Lung microvascular endothelial cell (primary cell): ENCODE measurements at regions not wholly inside any gene's neighbourhood (a gene's known extent, or its start where the extent isn't known, plus 50 kb on each side); places are given as distances from the start of the nearest gene placed in this dataset.

Experiments used
- DNase-seq, 2 donors: peaks; one replicate each; pipeline versions ENCODE4 v3.0.0 to v3.0.0-alpha.2; 2010; ENCODE audit warnings: low read depth in 2 of 2

DNA sequence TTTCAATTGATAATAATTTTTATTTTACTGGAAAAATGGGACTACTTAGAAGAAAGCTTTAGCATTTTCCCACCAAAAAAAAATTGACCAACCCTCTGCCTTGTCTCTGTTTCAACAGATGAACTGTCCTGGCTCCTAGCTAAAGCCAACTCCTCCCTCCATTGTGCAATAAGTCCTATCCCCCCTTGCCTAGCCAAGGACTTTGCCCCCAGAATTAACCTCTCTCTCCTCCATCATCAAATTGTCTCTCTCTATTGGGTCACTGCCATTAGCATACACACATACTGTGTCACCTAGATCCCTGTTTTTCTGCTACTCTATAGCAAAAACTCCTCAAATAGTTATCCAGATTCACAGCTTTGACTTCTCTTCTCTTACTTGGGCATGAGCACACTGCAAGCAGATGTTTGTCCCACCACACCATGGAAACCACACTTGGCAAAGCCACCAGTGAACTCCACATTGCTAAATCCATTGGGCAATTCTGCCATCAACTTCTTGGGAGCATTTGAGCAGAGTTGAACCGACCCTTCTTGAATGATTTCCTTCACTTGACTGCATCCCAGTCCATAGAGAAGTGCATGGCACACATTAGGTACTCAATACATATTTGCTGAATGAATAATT, 91.4 kb upstream of the NEBL start:
- no peak for DNase-seq

DNA sequence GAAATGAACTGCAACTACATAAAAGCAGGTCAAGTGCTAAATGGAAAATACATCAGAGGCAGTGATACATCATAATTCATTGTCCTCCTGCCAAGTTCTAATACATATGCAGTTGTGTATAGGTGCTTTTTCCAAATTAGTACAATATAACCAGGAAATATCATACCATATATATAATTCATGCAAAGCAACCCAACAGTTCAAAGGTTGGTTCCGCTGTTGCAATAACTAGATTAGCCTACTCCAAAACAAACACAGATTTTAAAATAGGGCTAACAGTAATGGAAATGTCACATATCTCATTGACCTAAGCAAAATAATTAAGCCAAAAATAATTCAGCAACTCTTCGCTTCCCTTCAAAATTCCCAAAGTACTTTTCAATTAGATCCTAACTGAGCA, 88.9 kb upstream of the NEBL start:
- DNase-seq, result peak in 1 of 2 donors; percentile 84

DNA sequence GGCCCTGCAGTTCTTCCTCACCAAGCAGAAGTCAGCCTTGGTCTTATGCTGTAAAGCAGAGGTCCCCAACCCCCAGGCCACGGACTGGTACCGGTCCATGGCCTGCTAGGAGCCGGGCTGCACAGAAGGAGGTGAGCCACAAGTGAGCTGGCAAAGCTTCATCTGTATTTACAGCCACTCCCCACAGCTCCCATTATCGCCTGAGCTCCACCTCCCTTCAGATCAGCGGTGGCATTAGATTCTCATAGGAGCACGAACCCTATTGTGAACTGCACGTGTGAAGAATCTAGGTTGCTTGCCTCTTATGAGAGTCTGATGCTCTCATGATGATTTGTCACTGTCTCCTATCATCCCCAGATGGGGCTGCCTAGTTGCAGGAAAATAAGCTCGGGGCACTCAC, 87.6 kb upstream of the NEBL start:
- no peak for DNase-seq

DNA sequence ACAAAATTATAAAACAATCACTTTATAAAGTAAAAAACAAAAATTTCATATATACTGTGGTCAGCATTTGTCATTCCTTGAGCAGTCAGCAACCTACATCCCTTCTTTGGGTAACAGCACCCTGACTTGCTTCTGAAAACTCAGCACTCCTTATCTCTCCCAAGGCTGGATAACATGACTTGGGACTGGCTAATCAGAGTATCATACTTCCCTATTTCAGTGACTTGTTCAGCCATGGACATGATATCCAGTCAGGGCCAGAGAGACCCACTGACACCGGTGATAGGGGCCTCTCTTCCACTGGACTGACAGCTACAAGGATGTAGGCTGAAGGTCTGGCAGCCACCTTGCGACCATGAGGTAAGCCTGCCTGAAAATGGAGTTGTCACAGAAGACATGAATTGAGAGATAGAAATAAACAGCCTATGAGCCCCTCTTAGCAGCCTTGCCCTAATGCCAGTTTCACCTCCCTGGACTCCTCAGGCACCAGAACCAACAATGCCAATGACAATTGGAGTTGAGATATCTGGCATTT, 84.4 kb upstream of the NEBL start:
- no peak for DNase-seq

DNA sequence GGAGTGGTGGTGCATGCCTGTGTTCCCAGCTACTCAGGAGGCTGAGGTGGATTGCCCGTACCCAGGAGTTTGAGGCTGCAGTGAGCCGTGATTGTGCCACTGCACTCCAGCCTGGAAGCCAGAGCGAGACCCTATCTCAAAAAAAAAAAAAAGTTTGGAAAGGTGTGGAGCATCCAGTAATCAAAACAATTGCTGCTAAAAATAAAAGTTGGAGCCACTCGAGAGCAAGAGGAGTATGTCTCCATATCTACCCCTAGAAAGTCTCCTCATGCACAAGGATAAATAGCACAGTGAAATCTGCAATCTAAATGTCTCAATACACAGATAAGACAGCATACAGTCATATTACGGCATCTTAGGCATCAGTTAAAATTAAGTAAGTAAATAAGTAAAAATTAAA, 81.5 kb upstream of the NEBL start:
- no peak for DNase-seq

DNA sequence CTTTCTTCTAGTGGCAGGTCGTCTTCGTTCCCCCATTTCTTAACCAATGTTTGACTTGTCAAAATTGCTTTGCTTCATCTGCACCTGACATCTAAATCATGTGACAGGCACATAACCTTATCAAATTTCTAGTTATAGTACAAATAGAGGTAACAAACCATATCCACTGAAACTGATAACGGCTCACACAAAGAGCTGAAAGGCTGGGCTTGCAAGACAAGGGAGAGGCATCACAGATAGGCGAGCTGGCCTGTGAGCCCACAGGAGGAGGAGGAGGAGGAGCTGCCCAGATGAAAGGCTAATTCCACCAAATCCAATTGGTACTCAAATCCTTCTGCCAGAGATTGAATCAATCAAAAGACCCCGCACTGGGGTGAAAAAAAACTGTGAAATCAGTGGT, 80.2 kb upstream of the NEBL start:
- no peak for DNase-seq

DNA sequence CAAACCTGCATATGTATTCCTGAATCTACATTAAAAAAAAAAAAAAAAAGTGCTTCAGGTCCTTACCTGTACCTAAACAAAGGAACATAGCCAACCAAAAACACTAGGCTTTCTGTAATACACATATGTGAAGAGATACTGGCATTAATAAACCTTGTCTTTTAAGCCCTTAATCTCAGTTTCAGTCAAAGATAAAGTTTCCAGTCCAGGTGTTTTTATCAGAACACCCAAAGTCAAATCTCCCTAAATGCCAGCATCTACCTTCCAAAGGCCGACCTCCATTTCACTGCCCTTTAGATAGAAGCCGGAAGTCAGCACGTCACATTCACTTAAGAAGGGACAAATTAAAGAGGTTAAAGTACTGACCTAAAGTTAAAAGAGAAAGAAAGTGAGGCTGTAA, 79.8 kb upstream of the NEBL start:
- DNase-seq, result no peak

DNA sequence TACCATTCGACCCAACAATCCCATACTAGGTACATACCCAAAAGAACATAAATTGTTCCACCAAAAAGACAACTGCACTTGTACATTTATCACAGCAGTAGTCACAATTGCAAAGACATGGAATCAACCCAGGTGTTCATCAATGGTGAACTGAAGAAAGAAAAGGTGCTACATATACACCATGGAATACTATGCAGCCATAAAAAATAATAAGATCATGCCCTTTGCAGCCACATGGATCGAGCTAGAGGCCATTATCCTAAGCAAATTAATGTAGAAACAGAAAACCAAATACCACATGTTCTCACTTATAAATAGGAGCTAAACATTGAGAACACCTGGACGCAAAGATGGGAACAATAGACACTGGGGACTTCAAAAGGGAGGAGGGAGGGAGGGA, 79.3 kb upstream of the NEBL start:
- DNase-seq, result no peak

DNA sequence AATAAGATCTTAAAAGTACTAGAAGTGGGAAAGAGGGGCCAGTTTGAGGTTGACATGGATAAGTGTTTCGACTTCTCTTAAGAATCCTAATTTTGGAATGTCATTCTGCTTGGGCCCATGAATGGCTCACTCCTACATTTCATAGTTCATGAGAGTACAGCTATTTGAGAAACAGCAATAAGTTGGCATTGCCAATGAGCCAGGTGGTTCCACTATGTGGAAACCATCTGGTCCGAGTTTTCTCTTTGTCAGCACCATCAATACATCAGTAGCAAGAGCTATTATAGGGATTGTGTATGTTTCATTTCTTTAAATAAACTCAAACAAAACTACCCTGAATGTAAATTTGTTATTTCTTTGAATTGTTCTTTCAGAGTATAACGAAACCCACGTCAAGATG, 78.1 kb upstream of the NEBL start:
- DNase-seq, result no peak

DNA sequence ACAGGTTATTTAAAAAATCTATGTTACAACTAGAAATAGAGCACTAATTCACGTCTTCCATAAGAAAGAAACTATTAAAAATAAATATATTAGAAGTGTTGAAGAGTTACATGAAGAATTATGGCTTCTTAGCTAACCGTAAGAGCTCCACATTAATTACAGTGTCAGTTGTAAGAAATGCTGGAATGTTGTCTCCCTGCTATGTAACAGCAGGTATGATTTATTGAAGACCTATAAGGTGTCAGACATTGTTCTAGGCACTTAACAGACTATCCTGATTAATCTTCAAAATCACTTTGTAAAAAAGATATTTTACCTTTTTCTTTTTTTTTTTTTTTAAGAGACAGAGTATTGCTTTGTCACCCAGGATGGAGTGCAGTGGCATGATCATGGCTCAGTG, 75.8 kb upstream of the NEBL start:
- no peak for DNase-seq

DNA sequence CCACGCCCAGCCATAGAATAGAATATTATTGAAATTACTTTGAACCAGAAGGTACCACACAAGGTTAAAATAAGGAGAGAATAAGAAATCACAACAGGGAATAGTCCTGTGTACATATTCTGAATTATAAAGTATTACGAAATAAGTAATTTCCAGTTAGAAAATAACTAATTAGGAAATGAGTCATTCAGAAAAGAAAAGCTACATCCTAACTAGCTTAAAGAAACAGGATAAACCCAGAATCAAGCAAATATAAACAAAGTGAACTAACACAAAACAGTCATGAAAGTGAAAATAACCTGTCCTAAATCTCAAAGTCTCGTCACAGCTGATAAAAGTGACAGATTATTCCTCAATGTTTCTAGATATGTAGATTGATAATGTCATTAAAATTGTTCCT, 74.8 kb upstream of the NEBL start:
- DNase-seq, result peak in 1 of 2 donors; percentile 34

DNA sequence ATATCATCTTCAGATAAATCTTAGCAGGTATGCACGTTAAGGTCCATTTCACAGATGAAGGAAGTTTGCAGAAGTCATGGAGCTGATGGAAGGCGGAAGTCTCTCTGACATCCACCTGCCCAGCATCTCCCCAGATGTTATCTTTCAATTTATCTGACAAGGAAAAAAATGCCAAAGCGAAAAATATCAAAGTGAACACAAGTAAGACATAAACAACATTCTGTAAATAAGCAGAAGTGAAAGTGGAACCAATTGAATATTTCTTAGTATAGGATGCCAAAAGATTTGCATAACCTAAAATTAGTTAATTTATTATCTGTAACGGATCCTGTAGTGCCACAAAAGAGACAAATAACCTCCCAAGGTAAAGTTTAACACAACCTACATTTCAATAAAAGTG, 73.6 kb upstream of the NEBL start:
- no peak for DNase-seq

DNA sequence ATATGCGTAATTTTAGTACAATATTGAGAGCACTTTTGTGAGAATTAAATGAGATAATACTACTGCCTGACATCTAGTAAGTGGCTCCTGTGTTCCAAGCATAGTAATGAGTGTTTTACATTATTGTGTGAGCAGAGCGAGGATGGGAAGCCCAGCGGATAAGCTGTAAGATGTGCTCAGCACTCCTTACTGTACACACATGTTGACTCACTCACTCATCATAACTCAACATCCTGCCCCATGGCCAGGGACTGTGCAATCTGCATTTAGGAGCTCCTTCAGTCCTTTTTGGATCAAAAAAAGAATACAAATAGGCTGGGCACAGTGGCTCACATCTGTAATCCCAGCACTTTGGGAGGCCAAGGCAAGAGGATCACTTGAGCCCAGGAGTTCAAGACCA, 72.9 kb upstream of the NEBL start:
- DNase-seq, result peak in 1 of 2 donors; percentile 82

DNA sequence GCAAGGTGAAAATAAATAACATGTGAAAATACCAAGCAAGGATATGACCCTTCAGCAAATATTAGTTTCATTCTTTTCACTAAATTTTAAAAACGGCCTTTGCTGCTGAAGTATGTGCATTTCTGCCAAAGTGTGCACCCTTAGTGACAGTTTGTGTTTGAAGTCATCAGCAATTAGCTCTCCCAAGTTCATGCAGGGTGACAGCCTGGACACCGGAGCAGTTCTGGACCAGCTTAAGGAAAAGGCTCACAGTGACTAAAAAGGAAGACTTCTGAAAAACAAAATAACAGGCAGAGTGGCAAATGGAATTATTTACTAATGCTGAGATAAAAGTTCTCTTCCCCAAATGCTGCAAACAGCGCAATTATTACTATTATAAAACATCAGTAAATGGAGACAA, 69.3 kb upstream of the NEBL start:
- no peak for DNase-seq

DNA sequence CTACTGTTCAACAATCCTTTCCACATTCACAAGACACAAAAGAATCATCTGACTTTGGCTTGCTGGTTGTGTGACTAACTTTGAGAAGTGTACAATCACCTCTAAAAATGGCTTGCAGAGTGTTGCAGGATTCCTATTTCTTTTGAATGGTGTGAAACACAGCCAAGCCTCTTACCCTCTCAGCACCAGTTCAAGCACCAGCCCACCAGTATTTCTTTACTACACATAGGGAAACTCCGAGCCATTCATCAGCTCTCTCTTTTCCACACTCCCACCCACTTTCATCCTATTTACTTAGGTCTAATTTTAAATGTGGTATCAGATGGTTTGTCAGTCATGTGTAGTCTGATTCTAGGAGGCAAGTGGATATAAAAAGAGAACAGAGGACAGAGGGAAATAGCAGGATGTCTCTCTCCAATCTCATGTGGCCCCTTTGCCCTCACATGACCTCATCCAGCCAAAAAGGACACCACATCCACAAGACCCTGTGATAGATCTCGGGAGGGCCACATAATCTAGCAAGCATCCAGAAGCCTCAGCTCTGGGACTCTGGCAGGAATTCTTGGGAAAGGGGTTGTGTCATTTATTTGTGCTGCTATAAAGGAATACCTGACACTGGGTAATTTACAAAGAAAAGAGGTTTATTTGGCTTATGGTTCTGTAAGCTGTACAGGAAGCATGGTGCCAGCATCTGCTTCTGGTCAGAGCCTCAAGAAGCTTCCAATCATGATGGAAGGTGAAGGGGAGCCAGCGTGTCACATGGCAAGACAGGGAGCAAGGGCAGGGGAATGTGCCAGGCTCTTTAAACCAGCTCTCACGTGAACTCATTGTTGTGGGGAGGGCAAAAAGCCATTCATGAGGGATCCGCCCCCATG, 66.8 kb upstream of the NEBL start:
- no peak for DNase-seq

DNA sequence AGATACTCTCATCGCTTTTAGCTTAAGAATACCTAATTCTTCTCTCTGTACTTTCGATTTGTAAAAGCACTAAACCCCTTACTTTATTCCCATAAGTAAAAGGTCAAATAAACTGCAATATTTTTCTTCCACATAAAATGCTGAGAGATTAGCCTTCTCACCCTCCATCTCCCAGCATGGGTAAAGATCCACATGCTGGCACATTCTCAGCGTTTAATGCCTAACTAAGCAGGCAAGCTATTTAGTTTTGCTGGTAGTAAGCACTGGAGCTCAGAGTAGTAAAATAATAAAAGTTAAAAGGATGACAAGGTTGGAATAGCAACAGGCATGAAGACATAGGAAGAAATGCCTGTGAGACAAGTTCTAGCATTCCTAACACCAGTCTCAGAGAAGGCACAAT, 65.9 kb upstream of the NEBL start:
- no peak for DNase-seq

DNA sequence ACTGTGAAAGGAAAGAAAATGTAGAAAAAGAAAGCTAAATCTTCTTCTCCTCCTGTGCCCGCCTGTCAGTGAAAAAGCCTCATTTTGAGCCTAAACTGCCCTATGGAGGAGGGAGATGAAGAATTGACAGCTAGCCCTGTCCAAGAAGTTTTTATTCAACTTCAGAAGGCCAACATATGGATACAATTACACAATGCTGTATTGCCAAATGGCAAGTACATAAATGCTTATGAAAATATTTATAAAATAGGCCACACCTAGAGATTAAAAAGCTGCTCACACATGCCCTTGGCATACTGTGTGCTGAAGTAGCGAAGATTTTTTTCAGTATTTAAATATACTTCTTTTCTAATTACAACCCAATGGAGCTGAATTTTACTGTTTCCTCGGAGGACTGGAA, 65.1 kb upstream of the NEBL start:
- DNase-seq, result no peak

DNA sequence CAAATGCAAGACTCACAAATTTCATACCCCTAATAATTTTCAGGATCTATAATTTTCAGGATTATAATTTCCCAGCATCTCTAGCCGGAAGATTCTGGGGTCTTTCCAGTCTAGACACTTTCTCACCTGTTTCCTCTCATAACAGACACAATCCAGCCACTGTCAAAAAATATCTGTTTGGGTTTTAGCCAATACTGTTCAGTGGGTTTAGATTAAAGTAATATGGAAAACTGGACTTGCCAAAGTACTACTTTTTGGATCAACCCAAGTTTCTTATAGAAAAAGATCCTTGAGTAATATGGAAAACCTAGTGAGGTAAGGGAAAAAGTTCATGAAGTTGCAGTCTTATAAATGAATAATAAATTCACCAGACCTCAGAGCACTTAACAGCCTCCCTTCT, 62.1 kb upstream of the NEBL start:
- no peak for DNase-seq

DNA sequence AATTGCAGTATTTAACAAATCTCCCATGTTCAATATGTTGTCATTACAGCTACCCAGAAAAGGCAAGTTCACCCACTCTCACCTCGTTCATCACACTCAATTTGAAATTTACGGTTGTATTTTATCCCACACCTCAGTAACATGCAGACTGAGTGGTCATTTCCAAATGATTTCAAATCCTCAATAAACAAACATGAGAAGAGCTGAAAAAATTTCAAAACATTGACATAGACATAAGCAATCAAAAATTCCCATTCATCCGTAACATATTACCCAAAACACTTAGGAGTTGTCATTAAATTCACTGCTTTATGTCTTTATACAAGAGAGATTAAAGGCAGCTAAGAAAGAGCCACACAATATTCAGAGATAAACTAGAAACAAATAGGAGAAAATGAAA, 61.7 kb upstream of the NEBL start:
- DNase-seq, result no peak

DNA sequence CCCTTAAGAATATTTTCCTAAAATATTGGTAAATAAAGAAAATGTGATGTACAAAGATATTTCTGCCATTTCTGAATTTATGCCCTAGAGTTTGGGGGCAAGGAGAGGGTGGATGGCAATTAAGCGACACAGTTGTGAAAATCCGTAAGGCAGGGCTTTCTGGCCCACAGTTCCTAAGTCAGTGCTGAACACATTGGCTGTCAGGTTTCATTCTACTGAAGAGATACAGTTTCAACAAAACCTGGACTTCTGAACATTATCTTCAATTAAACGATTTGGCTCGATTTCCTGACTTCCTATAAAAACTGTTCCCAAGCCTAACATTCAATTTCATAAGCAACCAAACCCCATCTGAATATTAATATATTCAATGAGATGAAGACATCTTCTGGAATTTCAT, 61.1 kb upstream of the NEBL start:
- DNase-seq, result no peak

DNA sequence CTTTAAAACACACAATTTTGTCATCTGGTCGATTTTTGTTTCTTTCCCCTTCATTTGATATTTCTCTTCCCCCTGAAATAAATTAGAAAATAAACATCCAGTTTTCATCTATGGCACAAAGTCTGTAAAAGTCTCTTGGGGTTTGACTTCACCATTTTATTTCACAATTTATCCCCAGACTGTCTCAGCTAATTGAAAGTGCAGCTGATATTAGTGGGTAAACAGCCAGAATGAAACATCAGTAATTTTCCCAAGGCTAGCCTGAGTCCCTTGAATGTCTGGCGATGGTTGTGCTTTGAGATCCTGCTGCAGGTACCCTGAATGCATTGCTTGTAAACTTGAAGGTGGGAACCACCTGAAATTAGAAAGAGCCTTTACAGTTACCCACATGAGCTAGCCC, 60.6 kb upstream of the NEBL start:
- DNase-seq, result no peak

DNA sequence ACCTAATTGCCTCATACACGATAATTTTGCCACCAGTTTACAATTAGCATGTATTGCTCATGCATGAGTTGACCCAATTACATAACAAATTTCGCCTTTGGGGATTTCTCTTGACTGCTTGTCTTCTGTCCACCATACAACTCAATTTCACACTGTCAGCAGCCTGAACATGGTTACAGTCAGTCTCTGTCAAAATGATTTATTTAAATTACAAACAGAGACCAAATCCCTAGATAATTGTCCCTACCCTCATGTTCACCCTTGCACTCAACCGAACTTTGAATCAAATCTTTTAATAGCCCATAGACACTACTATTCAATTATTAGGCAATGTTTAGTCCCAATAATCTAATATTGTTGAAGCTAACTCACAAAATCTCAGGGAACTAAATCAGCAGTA, 59.7 kb upstream of the NEBL start:
- no peak for DNase-seq

DNA sequence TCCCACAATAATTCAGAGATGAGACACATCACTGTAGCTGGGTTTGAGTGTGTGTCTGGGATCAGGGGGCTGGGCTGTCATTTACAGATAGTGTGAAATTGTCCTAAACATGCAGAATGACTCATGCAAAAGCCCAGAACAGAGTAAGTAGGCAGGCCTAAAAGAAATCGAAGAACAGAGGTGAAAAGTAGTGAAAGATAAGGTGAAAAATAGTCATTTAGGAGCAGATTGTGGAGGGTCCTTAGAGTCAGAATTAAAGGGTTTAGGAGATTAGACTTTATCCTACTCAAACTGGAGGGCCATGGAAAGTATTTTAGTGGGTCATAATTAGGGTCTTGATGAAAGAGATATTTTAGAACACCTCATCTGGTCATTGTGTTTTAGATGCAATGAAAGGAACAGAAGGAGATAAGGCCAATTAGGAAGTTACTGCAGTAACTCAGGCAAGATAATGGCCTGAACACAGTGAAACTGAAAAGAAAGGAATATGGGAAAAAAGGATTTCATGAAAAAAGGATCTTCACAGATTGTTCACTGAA, 58.3 kb upstream of the NEBL start:
- no peak for DNase-seq
